ENCODE measurements at regions not wholly inside any gene's neighbourhood (a gene's known extent, or its start where the extent isn't known, plus 50 kb on each side); places are given as distances from the start of the nearest gene placed in this dataset.

DNA sequence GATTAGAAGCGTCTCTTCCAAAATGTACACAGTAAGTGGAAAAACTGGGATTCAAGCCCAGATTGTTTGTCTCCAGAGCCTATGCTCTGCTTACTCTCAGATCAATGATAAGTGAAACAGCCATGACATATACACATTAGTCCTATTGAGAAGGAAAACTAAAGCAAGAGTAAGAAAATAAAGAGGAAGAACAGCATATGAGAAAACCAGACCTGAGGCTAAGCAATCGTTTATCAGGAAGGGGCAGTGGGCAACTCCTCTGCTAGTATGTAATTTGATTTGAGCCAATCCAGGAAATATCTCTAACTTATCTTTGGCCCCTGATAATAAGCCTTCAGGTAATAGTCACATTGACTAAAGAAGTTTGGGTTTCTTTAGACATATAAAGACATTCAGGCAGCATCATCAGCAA, 789.9 kb upstream of the C9orf72 start:
- no peaks in the 10 kb centered on the region for H4K20me1 ChIP-seq (ENCODE audit: insufficient read depth)
- H3K9me3 ChIP-seq (ENCODE audit: control insufficient read depth in 1 of 2, insufficient read depth in 1 of 2, low read depth in 1 of 2, low read length in 2 of 2), result peaks cover 0 to 9% of the 10 kb centered on the region in 2 experiments; a peak in 1 of 4 replicates
- no peak overlapping the region for H3K9ac ChIP-seq (ENCODE audit: low read length)
- intact Hi-C loops (cut with micrococcal nuclease), result no loop called here
- BruUV-seq (replicated peaks), result no TSS peak
- no peak overlapping the region for H3K27ac ChIP-seq (ENCODE audit: low read depth, low read length)
- DNase-seq (ENCODE audit: low read depth, low spot score) (no peak), ATAC-seq (no peak)
- H3K27me3 ChIP-seq (ENCODE audit: insufficient read depth, low read length), result no peaks in the 10 kb centered on the region
- ChIA-PET POLR2A (no interaction called here), CTCF (no interaction called here), RAD21 (ENCODE audit: low non-redundant PET in 1 of 2, low total read pairs in 2 of 2, uncharacterized antibody in 2 of 2, unreplicated experiment in 2 of 2) (no interaction called here)
- H3K79me2 ChIP-seq (ENCODE audit: insufficient read depth, low read length), result no peaks in the 10 kb centered on the region
- H3K36me3 ChIP-seq (ENCODE audit: control insufficient read depth in 1 of 2, insufficient read depth in 2 of 2, low read length in 2 of 2), result no peaks in the 10 kb centered on the region
- H3K4me1 ChIP-seq (ENCODE audit: control insufficient read depth in 1 of 2, insufficient read depth in 2 of 2, low read length in 2 of 2), result no peaks in the 10 kb centered on the region
- no peak overlapping the region for H2AFZ ChIP-seq (ENCODE audit: low read depth, low read length, poor library complexity, severe bottlenecking)
- H3K4me3 ChIP-seq (replicated peaks in 1 of 2; ENCODE audit: low read depth in 1 of 2, low read length in 2 of 2), result no peak overlapping the region
- H3K4me2 ChIP-seq (ENCODE audit: low read length), result no peak overlapping the region
- no peak for TF ChIP-seq ELF1 (IDR thresholded peaks at IDR 0.05; ENCODE audit: borderline replicate concordance, low read depth)
- H3K9me2 ChIP-seq (ENCODE audit: insufficient read depth), result no peaks in the 10 kb centered on the region

DNA sequence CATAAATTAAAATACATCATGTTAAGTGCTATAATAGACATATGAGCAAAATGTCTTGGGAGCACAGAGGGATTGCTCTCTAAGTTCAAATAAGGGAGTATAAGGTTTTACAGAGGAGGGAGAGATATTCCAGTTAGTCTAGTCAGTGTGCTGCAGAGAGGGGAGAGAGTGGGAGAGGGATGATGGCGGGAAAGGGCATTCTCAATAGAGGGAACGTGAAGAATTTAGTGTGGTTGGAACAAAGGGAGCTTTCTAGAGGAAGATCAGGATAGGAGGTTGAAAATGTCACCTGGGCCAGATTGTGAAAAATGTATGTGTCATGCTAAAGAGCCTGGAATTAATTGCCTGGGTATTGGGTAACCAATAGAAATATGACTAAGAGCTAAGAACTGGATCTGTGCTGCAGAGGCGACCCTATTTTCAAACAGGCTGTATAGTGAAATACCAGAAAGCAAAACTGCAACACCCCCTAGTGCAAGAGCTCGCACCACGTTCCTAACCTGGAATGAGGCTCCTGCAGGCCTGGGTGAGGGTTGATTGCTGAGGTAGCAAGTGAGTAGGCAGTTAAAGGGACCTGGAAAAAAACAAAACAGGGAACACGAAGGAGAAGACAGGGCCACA, 791.8 kb upstream of the C9orf72 start:
- BruUV-seq (replicated peaks), result no TSS peak

More for the DNA sequence above, 791.8 kb upstream of the C9orf72 start:
- ChIA-PET POLR2A (no interaction called here), RAD21 (ENCODE audit: low non-redundant PET in 1 of 2, low total read pairs in 2 of 2, uncharacterized antibody in 2 of 2, unreplicated experiment in 2 of 2) (no interaction called here), CTCF (no interaction called here)
- Histone ChIP-seq H3K9me2 (ENCODE audit: insufficient read depth) (no peaks in the 10 kb centered on the region), H2AFZ (ENCODE audit: low read depth, low read length, poor library complexity, severe bottlenecking) (no peak overlapping the region), H3K79me2 (ENCODE audit: insufficient read depth, low read length) (no peaks in the 10 kb centered on the region), H3K4me1 (ENCODE audit: control insufficient read depth in 1 of 2, insufficient read depth in 2 of 2, low read length in 2 of 2) (no peaks in the 10 kb centered on the region), H4K20me1 (ENCODE audit: insufficient read depth) (no peaks in the 10 kb centered on the region), H3K9me3 (ENCODE audit: control insufficient read depth in 1 of 2, insufficient read depth in 1 of 2, low read depth in 1 of 2, low read length in 2 of 2) (peaks cover 0 to 9% of the 10 kb centered on the region in 2 experiments; a peak in 1 of 4 replicates), H3K9ac (ENCODE audit: low read length) (no peak overlapping the region), H3K27me3 (ENCODE audit: insufficient read depth, low read length) (no peaks in the 10 kb centered on the region), H3K36me3 (ENCODE audit: control insufficient read depth in 1 of 2, insufficient read depth in 2 of 2, low read length in 2 of 2) (no peaks in the 10 kb centered on the region), H3K27ac (ENCODE audit: low read depth, low read length) (no peak overlapping the region), H3K4me2 (ENCODE audit: low read length) (no peak overlapping the region), H3K4me3 (replicated peaks in 1 of 2; ENCODE audit: low read depth in 1 of 2, low read length in 2 of 2) (no peak overlapping the region)
- TF ChIP-seq, protein P1, sequence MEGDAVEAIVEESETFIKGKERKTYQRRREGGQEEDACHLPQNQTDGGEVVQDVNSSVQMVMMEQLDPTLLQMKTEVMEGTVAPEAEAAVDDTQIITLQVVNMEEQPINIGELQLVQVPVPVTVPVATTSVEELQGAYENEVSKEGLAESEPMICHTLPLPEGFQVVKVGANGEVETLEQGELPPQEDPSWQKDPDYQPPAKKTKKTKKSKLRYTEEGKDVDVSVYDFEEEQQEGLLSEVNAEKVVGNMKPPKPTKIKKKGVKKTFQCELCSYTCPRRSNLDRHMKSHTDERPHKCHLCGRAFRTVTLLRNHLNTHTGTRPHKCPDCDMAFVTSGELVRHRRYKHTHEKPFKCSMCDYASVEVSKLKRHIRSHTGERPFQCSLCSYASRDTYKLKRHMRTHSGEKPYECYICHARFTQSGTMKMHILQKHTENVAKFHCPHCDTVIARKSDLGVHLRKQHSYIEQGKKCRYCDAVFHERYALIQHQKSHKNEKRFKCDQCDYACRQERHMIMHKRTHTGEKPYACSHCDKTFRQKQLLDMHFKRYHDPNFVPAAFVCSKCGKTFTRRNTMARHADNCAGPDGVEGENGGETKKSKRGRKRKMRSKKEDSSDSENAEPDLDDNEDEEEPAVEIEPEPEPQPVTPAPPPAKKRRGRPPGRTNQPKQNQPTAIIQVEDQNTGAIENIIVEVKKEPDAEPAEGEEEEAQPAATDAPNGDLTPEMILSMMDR (IDR thresholded peaks at IDR 0.05 in 2 of 3, conservative IDR thresholded peaks at IDR 0.05 in 1 of 3; ENCODE audit: borderline replicate concordance in 1 of 3, insufficient read depth in 1 of 3, low read depth in 2 of 3, low read length in 2 of 3), result no peak
- TF ChIP-seq YY1 (IDR thresholded peaks at IDR 0.05; ENCODE audit: extremely low read depth, insufficient replicate concordance, low read depth, low read length), result no peak
- TF ChIP-seq SRF (IDR thresholded peaks at IDR 0.05; ENCODE audit: low read depth), result no peak
- no peak for TF ChIP-seq JUND (IDR thresholded peaks at IDR 0.05)
- no peak for TF ChIP-seq ZNF274 (IDR thresholded peaks at IDR 0.05; ENCODE audit: low read depth, low read length)
- TF ChIP-seq EZH2 (IDR thresholded peaks at IDR 0.05), result no peak
- no peak for TF ChIP-seq EGR1 (IDR thresholded peaks at IDR 0.05; ENCODE audit: low read depth)
- no peak for TF ChIP-seq POLR2A (IDR thresholded peaks at IDR 0.05; ENCODE audit: borderline replicate concordance, extremely low read depth, insufficient read depth, insufficient read length)
- ATAC-seq (no peak), DNase-seq (ENCODE audit: low read depth, low spot score) (no peak)
- intact Hi-C loops (cut with micrococcal nuclease), result no loop called here
